Mesodermal cell (in vitro differentiated cells): ENCODE measurements at regions not wholly inside any gene's neighbourhood (a gene's known extent, or its start where the extent isn't known, plus 50 kb on each side); places are given as distances from the start of the nearest gene placed in this dataset.

Source experiments
- H3K27ac ChIP-seq: 2 replicates; pipeline ENCODE4 v1.7.0; 2013; ENCODE audit warnings: mild to moderate bottlenecking, low read depth, low read length, moderate library complexity; ENCODE audit not compliant: severe bottlenecking
- H3K36me3 ChIP-seq: 2 replicates; pipeline ENCODE4 v1.7.1; 2013; ENCODE audit warnings: mild to moderate bottlenecking, low read length, moderate library complexity; ENCODE audit not compliant: control insufficient read depth, insufficient read depth
- H3K4me1 ChIP-seq: one replicate; pipeline ENCODE4 v1.7.1; 2013; ENCODE audit warnings: mild to moderate bottlenecking, low read length; ENCODE audit not compliant: insufficient read depth, control insufficient read depth, poor library complexity, severe bottlenecking
- H3K4me3 ChIP-seq: 2 replicates; pipeline ENCODE4 v1.7.0; 2013; ENCODE audit warnings: low read length, control low read depth, mild to moderate bottlenecking; ENCODE audit not compliant: insufficient read depth, poor library complexity, severe bottlenecking; ENCODE audit errors: extremely low read depth
- H3K9me3 ChIP-seq: 2 replicates; pipeline ENCODE4 v1.7.1; 2013; ENCODE audit warnings: mild to moderate bottlenecking, low read length, moderate library complexity; ENCODE audit not compliant: control insufficient read depth
- WGBS, 2 experiments: methylation state at CpG; one replicate each; pipeline ENCODE4 v1.1.5; 2013; ENCODE audit warnings: missing lambda C conversion rate in 2 of 2; ENCODE audit not compliant: insufficient coverage in 2 of 2; 5-methylcytosine and 5-hydroxymethylcytosine counted together

- no peaks in the 10 kb centered on the region for H3K9me3 ChIP-seq
- H3K4me1 ChIP-seq, result no peaks in the 10 kb centered on the region
- H3K27ac ChIP-seq, result no peak overlapping the region
- H3K4me3 ChIP-seq, result no peak overlapping the region
- no peaks in the 10 kb centered on the region for H3K36me3 ChIP-seq
- no CpG with 5 or more reads among the region's 4 CpGs for WGBS, 2 experiments
Observed at GRCh38 chr7:113976508-113976907, 57.7 kb upstream of the PPP1R3A start.

GRCh38 chr7:113968713-113969112 lies 49.9 kb upstream of the PPP1R3A start:
- no peaks in the 10 kb centered on the region for H3K4me1 ChIP-seq
- no peak overlapping the region for H3K27ac ChIP-seq
- H3K9me3 ChIP-seq, result no peaks in the 10 kb centered on the region
- no peaks in the 10 kb centered on the region for H3K36me3 ChIP-seq
- no peak overlapping the region for H3K4me3 ChIP-seq
- WGBS, 2 experiments, result 42 to 80% methylated on average over 1 to 2 of the region's 2 CpGs
